Smooth muscle cell (in vitro differentiated cells): ENCODE measurements at regions not wholly inside any gene's neighbourhood (a gene's known extent, or its start where the extent isn't known, plus 50 kb on each side); places are given as distances from the start of the nearest gene placed in this dataset.

Source experiments
- DNase-seq: peaks from one replicate; lab custom pipeline; 2025; ENCODE audit not compliant: unreplicated experiment; lab: John Stamatoyannopoulos, UW
- H2AFZ ChIP-seq: fragments of 200-600 bp; sonication (generic); 2 replicates; pipeline ENCODE4 v1.6.0; 2016; ENCODE audit warnings: antibody characterized with exemption, low read depth, mild to moderate bottlenecking
- H3F3A ChIP-seq: fragments of 200-600 bp; sonication (generic); 2 replicates; pipeline ENCODE4 v1.6.0; 2017; ENCODE audit warnings: antibody characterized with exemption, low read depth
- H3K27ac ChIP-seq: fragments of 200-600 bp; sonication (generic); 2 replicates; pipeline ENCODE4 v1.5.1; 2016; ENCODE audit warnings: low read depth, mild to moderate bottlenecking
- H3K27me3 ChIP-seq: fragments of 200-600 bp; sonication (generic); 2 replicates; pipeline ENCODE4 v1.6.1; 2016; ENCODE audit warnings: low read depth, mild to moderate bottlenecking
- H3K36me3 ChIP-seq: fragments of 200-600 bp; sonication (generic); 2 replicates; pipeline ENCODE4 v1.5.1; 2016; ENCODE audit warnings: low read depth
- H3K4me1 ChIP-seq: fragments of 200-600 bp; sonication (generic); 2 replicates; pipeline ENCODE4 v1.5.1; 2016; ENCODE audit warnings: low read depth
- H3K4me2 ChIP-seq: fragments of 200-600 bp; sonication (generic); 2 replicates; pipeline ENCODE4 v1.6.0; 2016; ENCODE audit warnings: mild to moderate bottlenecking
- H3K4me3 ChIP-seq: fragments of 200-600 bp; sonication (generic); 2 replicates; pipeline ENCODE4 v1.5.1; 2016; ENCODE audit warnings: mild to moderate bottlenecking
- H3K79me2 ChIP-seq: fragments of 200-600 bp; sonication (generic); 2 replicates; pipeline ENCODE4 v1.6.0; 2016; ENCODE audit warnings: low read depth, mild to moderate bottlenecking
- H3K9ac ChIP-seq: fragments of 200-600 bp; sonication (generic); 2 replicates; pipeline ENCODE4 v1.6.0; 2016; ENCODE audit warnings: low read depth
- H3K9me3 ChIP-seq: fragments of 200-600 bp; sonication (generic); replicated peaks from 2 replicates; pipeline ENCODE4 v1.5.1; 2016; ENCODE audit warnings: low read depth
- H4K20me1 ChIP-seq: fragments of 200-600 bp; sonication (generic); 2 replicates; pipeline ENCODE4 v1.6.0; 2016; ENCODE audit warnings: low read depth
- WGBS: methylation state at CpG from one replicate; pipeline ENCODE4 v1.1.7; 2016; ENCODE audit warnings: low lambda C conversion rate; 5-methylcytosine and 5-hydroxymethylcytosine counted together
- TF ChIP-seq, protein P1 (sequence below): fragments of 200-600 bp; sonication (generic); IDR thresholded peaks from 2 replicates; pipeline ENCODE4 v1.5.1; 2017; ENCODE audit warnings: borderline replicate concordance, mild to moderate bottlenecking, antibody characterized with exemption; ENCODE audit not compliant: insufficient read depth, poor library complexity, severe bottlenecking

DNA sequence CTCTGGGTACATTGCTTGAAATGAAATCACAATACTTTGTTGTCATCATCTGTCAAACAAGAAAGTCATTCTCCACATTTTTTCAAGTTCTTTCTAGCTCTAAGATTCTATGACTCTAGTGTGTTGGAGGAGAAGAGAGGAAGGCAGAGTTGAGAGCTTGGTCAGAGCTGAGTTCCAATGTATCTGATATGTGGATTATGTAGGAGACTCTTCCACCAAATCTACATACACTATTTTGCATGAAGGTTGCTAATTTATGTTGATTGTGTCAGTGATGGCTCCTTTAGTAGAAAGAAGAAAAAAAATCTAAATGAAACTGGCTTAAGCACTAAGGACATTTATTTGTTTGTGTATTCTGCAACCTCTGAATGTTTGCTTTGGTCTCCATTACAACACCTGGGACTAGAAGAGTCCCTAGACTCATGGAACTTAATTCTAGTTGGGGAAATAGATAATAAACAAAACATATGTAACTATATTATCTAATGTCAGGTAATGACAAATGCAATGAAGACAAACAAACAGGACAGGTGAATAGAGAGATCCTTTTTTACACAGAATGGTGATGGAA is 691.9 kb downstream of the UQCRFS1 start:
- H3K4me3 ChIP-seq: no peak overlapping the region
- TF ChIP-seq, protein P1, sequence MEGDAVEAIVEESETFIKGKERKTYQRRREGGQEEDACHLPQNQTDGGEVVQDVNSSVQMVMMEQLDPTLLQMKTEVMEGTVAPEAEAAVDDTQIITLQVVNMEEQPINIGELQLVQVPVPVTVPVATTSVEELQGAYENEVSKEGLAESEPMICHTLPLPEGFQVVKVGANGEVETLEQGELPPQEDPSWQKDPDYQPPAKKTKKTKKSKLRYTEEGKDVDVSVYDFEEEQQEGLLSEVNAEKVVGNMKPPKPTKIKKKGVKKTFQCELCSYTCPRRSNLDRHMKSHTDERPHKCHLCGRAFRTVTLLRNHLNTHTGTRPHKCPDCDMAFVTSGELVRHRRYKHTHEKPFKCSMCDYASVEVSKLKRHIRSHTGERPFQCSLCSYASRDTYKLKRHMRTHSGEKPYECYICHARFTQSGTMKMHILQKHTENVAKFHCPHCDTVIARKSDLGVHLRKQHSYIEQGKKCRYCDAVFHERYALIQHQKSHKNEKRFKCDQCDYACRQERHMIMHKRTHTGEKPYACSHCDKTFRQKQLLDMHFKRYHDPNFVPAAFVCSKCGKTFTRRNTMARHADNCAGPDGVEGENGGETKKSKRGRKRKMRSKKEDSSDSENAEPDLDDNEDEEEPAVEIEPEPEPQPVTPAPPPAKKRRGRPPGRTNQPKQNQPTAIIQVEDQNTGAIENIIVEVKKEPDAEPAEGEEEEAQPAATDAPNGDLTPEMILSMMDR: no peak
- H3K9me3 ChIP-seq: no peaks in the 10 kb centered on the region
- no peaks in the 10 kb centered on the region for H3K27me3 ChIP-seq
- no peaks in the 10 kb centered on the region for H3K4me1 ChIP-seq
- no peaks in the 10 kb centered on the region for H3K79me2 ChIP-seq
- H4K20me1 ChIP-seq: no peaks in the 10 kb centered on the region
- no peak overlapping the region for H3K4me2 ChIP-seq
- H3F3A ChIP-seq: no peaks in the 10 kb centered on the region
- H3K9ac ChIP-seq: no peak overlapping the region
- DNase-seq: no peak
- no peak overlapping the region for H3K27ac ChIP-seq
- H2AFZ ChIP-seq: no peak overlapping the region
- no peaks in the 10 kb centered on the region for H3K36me3 ChIP-seq

DNA sequence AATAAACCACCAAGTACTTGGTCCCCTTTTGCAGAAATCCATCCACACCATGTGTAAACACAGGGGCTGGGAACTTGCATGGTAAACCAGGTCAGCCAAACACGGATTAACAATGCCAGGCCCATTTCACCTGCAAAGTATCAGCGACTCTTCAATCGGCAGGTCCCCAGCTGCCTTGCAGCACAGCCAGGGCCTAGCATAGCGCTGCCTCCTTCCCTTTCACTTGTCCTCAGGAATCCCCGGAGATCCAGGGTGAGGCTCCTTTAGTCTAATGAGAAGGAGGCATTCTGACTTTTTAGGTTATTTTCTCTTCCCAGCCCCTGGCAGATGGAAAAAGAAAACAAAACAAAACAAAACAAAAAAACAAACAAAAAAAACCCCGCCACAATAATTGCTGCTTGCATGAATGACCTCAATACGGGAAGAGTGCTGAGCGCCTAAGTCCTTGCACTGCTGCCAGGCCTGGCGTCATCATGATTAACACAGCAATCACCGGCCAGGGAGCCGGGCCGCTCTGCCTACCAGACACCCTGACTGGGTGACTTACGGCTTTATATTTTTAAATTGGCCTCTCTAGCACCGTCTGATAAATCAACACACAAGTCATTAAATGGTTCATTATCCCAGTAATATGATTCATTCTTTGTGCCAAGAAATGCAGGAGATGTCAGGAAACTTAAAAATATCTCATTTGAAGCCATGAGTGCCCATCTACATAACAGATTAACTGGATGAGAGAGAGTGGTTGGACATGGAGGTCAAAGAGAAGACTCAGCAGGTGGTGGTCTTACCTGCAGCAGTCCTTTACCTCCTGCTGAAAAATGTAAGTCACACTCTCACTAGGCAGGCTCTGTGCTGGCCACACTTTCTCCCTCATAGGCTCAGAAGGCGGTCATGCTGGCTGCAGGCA is 692.7 kb downstream of the UQCRFS1 start:
- no peaks in the 10 kb centered on the region for H3K9me3 ChIP-seq
- DNase-seq: no peak
- 83% methylated on average over 15 of the region's 15 CpGs for WGBS

DNA sequence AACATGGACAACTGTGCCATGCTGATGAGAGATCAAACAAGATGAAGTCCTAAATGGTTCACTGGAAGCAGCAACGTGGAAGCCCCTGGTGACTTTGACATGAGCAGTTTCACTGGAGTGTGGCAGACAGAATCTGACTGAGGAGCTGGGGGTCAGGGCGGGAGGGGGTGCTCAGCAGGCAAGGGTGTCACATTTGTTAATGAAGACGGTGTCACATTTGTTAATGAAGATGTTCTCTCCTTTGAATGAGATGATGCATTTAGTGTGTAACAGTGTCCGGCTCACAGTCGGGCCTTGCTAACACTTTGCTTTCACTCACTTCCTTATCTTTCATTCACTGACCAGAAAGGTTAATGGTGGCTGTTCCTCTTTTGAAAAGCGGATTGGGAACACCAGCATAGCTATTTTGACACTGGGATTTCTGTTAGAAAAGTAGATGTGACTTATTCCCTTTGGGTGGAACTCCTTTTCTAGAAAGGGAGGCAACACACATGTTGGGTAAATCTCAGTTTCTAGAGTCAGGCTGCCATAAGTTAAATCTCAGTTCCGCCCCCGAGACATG is 693.7 kb downstream of the UQCRFS1 start:
- WGBS: 77% methylated on average over 8 of the region's 8 CpGs
- Histone ChIP-seq H3K9ac (no peak overlapping the region), H4K20me1 (no peaks in the 10 kb centered on the region), H3K9me3 (no peaks in the 10 kb centered on the region), H3F3A (no peaks in the 10 kb centered on the region), H2AFZ (no peak overlapping the region), H3K4me1 (no peaks in the 10 kb centered on the region), H3K27me3 (no peaks in the 10 kb centered on the region), H3K36me3 (no peaks in the 10 kb centered on the region), H3K4me2 (no peak overlapping the region), H3K79me2 (no peaks in the 10 kb centered on the region), H3K4me3 (no peak overlapping the region), H3K27ac (no peak overlapping the region)
- no peak for DNase-seq
- TF ChIP-seq, protein P1: no peak

More for the DNA sequence above, 692.7 kb downstream of the UQCRFS1 start:
- Histone ChIP-seq H3K27ac (no peak overlapping the region), H3K27me3 (no peaks in the 10 kb centered on the region), H3K4me3 (no peak overlapping the region), H3K9ac (no peak overlapping the region), H4K20me1 (no peaks in the 10 kb centered on the region), H3F3A (no peaks in the 10 kb centered on the region), H2AFZ (no peak overlapping the region), H3K36me3 (no peaks in the 10 kb centered on the region), H3K79me2 (no peaks in the 10 kb centered on the region), H3K4me2 (no peak overlapping the region), H3K4me1 (no peaks in the 10 kb centered on the region)
- TF ChIP-seq, protein P1: no peak
